ENCODE measurements at regions not wholly inside any gene's neighbourhood (a gene's known extent, or its start where the extent isn't known, plus 50 kb on each side); places are given as distances from the start of the nearest gene placed in this dataset.

GRCh38 chr12:58204071-58204470 lies 262.7 kb downstream of the ATP23 start:
- Histone ChIP-seq H3K4me3 (no peak overlapping the region), H3K4me1 (no peaks in the 10 kb centered on the region), H3K36me3 (no peaks in the 10 kb centered on the region), H3K27me3 (ENCODE audit: low read depth) (no peaks in the 10 kb centered on the region), H3K27ac (no peak overlapping the region), H3K9me3 (no peaks in the 10 kb centered on the region)
- TF ChIP-seq CTCF (IDR thresholded peaks at IDR 0.05), result no peak
- intact Hi-C loops (cut with DNase I), result no loop called here
- ATAC-seq (no peak), DNase-seq (no peak)

GRCh38 chr12:58206876-58207275 lies 265.5 kb downstream of the ATP23 start:
- TF ChIP-seq CTCF (IDR thresholded peaks at IDR 0.05), result no peak
- DNase-seq, result no peak
- H3K9me3 ChIP-seq, result no peaks in the 10 kb centered on the region
- H3K27me3 ChIP-seq (ENCODE audit: low read depth), result no peaks in the 10 kb centered on the region
- no peak overlapping the region for H3K4me3 ChIP-seq
- no peaks in the 10 kb centered on the region for H3K4me1 ChIP-seq
- no peak overlapping the region for H3K27ac ChIP-seq
- intact Hi-C loops (cut with DNase I), result no loop called here
- no peaks in the 10 kb centered on the region for H3K36me3 ChIP-seq
- no peak for ATAC-seq

GRCh38 chr12:58211211-58211610 lies 269.8 kb downstream of the ATP23 start:
- no peak for ATAC-seq
- Histone ChIP-seq H3K4me3 (no peak overlapping the region), H3K27me3 (ENCODE audit: low read depth) (no peaks in the 10 kb centered on the region), H3K9me3 (no peaks in the 10 kb centered on the region), H3K4me1 (no peaks in the 10 kb centered on the region), H3K36me3 (no peaks in the 10 kb centered on the region), H3K27ac (no peak overlapping the region)
- no peak for TF ChIP-seq CTCF (IDR thresholded peaks at IDR 0.05)
- no peak for DNase-seq
- intact Hi-C loops (cut with DNase I), result no loop called here

GRCh38 chr12:58217130-58217529 lies 275.8 kb downstream of the ATP23 start:
- TF ChIP-seq CTCF (IDR thresholded peaks at IDR 0.05), result no peak
- DNase-seq, result no peak
- no peaks in the 10 kb centered on the region for H3K9me3 ChIP-seq
- H3K27me3 ChIP-seq (ENCODE audit: low read depth), result no peaks in the 10 kb centered on the region
- ATAC-seq, result no peak
- intact Hi-C loops (cut with DNase I), result no loop called here
- H3K4me1 ChIP-seq, result no peaks in the 10 kb centered on the region
- H3K36me3 ChIP-seq, result no peaks in the 10 kb centered on the region
- no peak overlapping the region for H3K27ac ChIP-seq
- no peak overlapping the region for H3K4me3 ChIP-seq

GRCh38 chr12:58224536-58225105 lies 283.3 kb downstream of the ATP23 start:
- ATAC-seq (no peak), DNase-seq (no peak)
- TF ChIP-seq CTCF (IDR thresholded peaks at IDR 0.05), result no peak

More at GRCh38 chr12:58224536-58225105, 283.3 kb downstream of the ATP23 start:
- Histone ChIP-seq H3K36me3 (no peaks in the 10 kb centered on the region), H3K4me1 (no peaks in the 10 kb centered on the region), H3K27ac (no peak overlapping the region), H3K9me3 (no peaks in the 10 kb centered on the region), H3K4me3 (no peak overlapping the region), H3K27me3 (ENCODE audit: low read depth) (no peaks in the 10 kb centered on the region)
- intact Hi-C loops (cut with DNase I), result no loop called here
